Endodermal cell (in vitro differentiated cells): ENCODE measurements at regions not wholly inside any gene's neighbourhood (a gene's known extent, or its start where the extent isn't known, plus 50 kb on each side); places are given as distances from the start of the nearest gene placed in this dataset.
"Not testable (repeated sequence)": the region's sequence is repeated elsewhere in the genome, so short reads cannot be mapped to it uniquely, and the experiment has no call there.

Experiments used
- DNase-seq: peaks from one replicate; pipeline ENCODE4 v3.0.0-alpha.2; 2017
- H3K27ac ChIP-seq: 2 replicates; pipeline ENCODE4 v1.5.1; 2013; ENCODE audit warnings: mild to moderate bottlenecking, low read depth, low read length, moderate library complexity
- H3K27me3 ChIP-seq: 2 replicates; pipeline ENCODE4 v1.6.1; 2013; ENCODE audit warnings: mild to moderate bottlenecking, low read length, moderate library complexity; ENCODE audit not compliant: insufficient read depth, control insufficient read depth, poor library complexity, severe bottlenecking
- H3K36me3 ChIP-seq: 2 replicates; pipeline ENCODE4 v1.7.0; 2013; ENCODE audit warnings: mild to moderate bottlenecking, low read length, moderate library complexity; ENCODE audit not compliant: control insufficient read depth, insufficient read depth
- H3K4me1 ChIP-seq: one replicate; pipeline ENCODE4 v1.7.0; 2013; ENCODE audit warnings: low read length; ENCODE audit not compliant: control insufficient read depth, insufficient read depth
- H3K4me3 ChIP-seq: 2 replicates; pipeline ENCODE4 v1.5.1; 2013; ENCODE audit warnings: mild to moderate bottlenecking, low read length, moderate library complexity
- H3K9ac ChIP-seq: 2 replicates; pipeline ENCODE4 v1.6.1; 2013; ENCODE audit warnings: mild to moderate bottlenecking, low read length, moderate library complexity; ENCODE audit not compliant: poor library complexity, severe bottlenecking; ENCODE audit errors: extremely low read depth
- H3K9me3 ChIP-seq: 2 replicates; pipeline ENCODE4 v1.6.1; 2013; ENCODE audit warnings: mild to moderate bottlenecking, low read length, moderate library complexity; ENCODE audit not compliant: control insufficient read depth
- H3K27ac Mint-ChIP-seq: 2 replicates; pipeline ENCODE4 v1.8.0; 2020; ENCODE audit warnings: mixed read lengths
- H3K27me3 Mint-ChIP-seq: 2 replicates; pipeline ENCODE4 v1.8.0; 2021; ENCODE audit warnings: mild to moderate bottlenecking, mixed read lengths; ENCODE audit not compliant: insufficient read depth
- H3K36me3 Mint-ChIP-seq: 2 replicates; pipeline ENCODE4 v1.8.0; 2020; ENCODE audit warnings: low read depth, mixed read lengths
- H3K4me1 Mint-ChIP-seq: 2 replicates; pipeline ENCODE4 v1.8.0; 2020; ENCODE audit warnings: mixed read lengths
- H3K4me3 Mint-ChIP-seq: 2 replicates; pipeline ENCODE4 v1.8.0; 2020; ENCODE audit warnings: mild to moderate bottlenecking, moderate library complexity, mixed read lengths
- H3K9me3 Mint-ChIP-seq: 2 replicates; pipeline ENCODE4 v1.8.0; 2020; ENCODE audit warnings: mild to moderate bottlenecking, mixed read lengths
- WGBS, 2 experiments: methylation state at CpG; one replicate each; pipeline versions ENCODE4 v1.1.5 to v1.1.7; 2013; ENCODE audit warnings: missing lambda C conversion rate in 2 of 2, mixed read lengths in 1 of 2; ENCODE audit not compliant: insufficient coverage in 1 of 2, insufficient read length in 1 of 2; 5-methylcytosine and 5-hydroxymethylcytosine counted together
- TF ChIP-seq, protein P1 (sequence below): fragments of 200-600 bp; sonication (generic); conservative IDR thresholded peaks from 2 replicates; pipeline ENCODE4 v1.5.0; 2021; ENCODE audit warnings: antibody characterized with exemption, mild to moderate bottlenecking

DNA sequence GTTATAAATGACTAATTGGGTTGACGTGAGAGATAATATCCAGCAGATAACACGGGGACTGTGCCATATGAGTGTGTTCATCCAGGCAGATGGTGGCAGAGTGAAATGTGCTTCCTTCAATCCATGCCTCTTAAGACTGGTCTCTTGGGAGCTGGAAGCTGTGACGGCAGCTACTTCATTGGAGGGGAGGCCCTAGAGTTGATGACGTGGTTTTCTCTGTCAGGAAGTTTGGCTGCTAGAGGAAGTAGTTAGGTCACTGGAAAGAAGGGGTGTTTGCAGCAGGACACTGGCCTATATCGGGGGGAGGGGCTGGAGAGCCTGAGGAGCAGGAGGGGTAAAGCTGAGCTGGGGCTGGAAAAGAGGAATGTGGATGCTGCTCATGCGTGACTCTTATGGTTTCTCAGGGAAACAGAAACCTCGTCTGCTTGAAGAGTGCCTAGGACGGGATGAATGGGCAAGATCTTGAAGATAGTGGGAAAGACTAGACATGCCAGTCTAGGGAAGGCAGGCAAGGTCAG, 3051.6 kb downstream of the RPIA start:
- not testable (repeated sequence) for H3K36me3 Mint-ChIP-seq, H3K9ac ChIP-seq, DNase-seq, H3K4me3 Mint-ChIP-seq, H3K27ac Mint-ChIP-seq, H3K36me3 ChIP-seq, H3K4me1 Mint-ChIP-seq, H3K27me3 ChIP-seq, H3K27ac ChIP-seq, H3K4me1 ChIP-seq, H3K9me3 ChIP-seq, H3K4me3 ChIP-seq
- Mint-ChIP-seq H3K9me3 (peaks cover 33% of the 10 kb centered on the region), H3K27me3 (peaks cover 16% of the 10 kb centered on the region)
- 85 to 90% methylated on average over 4 to 8 of the region's 8 CpGs for WGBS, 2 experiments

DNA sequence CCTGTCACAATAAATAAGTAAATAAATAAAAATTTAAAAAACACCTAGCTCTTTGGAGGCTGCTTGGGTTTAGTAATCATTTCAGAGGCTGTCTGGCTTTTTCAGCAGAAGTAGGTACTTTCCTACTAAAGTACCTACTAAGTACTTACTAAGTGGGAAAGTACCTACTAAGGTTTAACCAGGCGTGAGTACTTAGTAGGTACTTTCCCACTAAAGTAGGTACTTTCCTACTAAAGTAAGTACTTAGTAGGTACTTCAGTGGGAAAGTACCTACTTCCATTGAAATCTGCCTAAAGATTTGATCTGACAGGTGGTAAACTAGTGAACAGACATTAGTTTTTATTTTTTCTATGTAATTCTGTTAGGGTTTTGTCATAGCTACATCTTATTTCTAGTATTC, 3052.4 kb downstream of the RPIA start:
- H3K4me1 ChIP-seq, H3K27ac Mint-ChIP-seq, H3K4me3 Mint-ChIP-seq, DNase-seq, H3K36me3 Mint-ChIP-seq, H3K27me3 ChIP-seq, H3K4me1 Mint-ChIP-seq, H3K27ac ChIP-seq, H3K9me3 ChIP-seq, H3K36me3 ChIP-seq, H3K9ac ChIP-seq, H3K4me3 ChIP-seq: not testable (repeated sequence)
- peaks cover 22% of the 10 kb centered on the region for H3K27me3 Mint-ChIP-seq
- WGBS, 2 experiments, result no CpG with 5 or more reads among the region's 1 CpG
- peaks cover 35% of the 10 kb centered on the region for H3K9me3 Mint-ChIP-seq

DNA sequence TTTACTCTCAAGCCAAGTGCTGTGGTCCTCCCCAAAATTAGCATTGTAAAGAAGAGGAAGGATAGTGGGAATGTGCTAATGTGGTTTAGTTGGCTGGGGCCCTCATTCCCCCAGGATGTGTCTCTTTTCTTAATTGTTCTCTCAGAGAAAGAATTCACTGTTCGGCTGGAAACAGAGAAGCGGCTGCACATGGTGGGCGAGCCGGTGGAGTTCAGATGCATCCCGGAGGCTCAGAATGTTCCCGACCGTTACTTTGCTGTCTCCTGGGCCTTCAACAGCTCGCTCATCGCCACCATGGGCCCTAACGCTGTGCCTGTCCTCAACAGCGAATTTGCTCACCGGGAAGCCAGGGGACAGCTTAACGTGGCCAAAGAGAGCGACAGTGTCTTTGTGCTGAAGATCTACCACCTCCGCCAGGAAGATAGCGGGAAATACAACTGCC, 3053.2 kb downstream of the RPIA start:
- not testable (repeated sequence) for H3K36me3 Mint-ChIP-seq, H3K36me3 ChIP-seq, H3K9me3 ChIP-seq, H3K4me3 ChIP-seq, H3K27me3 ChIP-seq, H3K27ac ChIP-seq, DNase-seq, H3K27ac Mint-ChIP-seq, H3K9ac ChIP-seq, H3K4me1 Mint-ChIP-seq, H3K4me1 ChIP-seq
- 19 to 33% methylated on average over 1 to 11 of the region's 16 CpGs for WGBS, 2 experiments
- peak overlapping the region; percentile 41 for H3K4me3 Mint-ChIP-seq
- H3K9me3 Mint-ChIP-seq, result peaks cover 41% of the 10 kb centered on the region
- peaks cover 28% of the 10 kb centered on the region for H3K27me3 Mint-ChIP-seq

DNA sequence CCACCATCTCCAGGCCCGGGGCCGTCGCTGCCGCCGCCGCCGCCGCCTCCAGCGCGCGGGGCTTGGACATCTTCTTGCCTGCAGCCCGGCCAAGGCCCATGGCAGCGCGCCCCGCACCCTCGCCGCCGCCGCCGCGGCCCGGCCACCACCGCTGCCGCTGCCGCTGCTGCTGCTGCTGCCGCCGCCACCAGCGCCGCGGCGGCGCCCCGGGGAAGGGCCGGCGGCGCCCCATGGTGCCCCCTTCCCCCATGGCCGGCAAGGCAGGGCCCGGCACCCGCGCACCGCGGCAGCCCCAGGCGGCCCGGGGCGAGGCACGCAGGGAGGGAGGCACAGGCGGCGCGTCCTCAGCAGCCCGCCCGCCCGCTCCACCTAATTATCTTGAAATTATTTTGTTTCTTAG, 3057.4 kb downstream of the RPIA start:
- H3K9me3 Mint-ChIP-seq, result peaks cover 24% of the 10 kb centered on the region
- Histone ChIP-seq H3K27me3 (peaks cover 5% of the 10 kb centered on the region), H3K27ac (no peak overlapping the region), H3K36me3 (no peaks in the 10 kb centered on the region), H3K9ac (no peak overlapping the region), H3K4me1 (no peaks in the 10 kb centered on the region), H3K4me3 (no peak overlapping the region), H3K9me3 (no peaks in the 10 kb centered on the region)
- no peak for DNase-seq
- H3K4me3 Mint-ChIP-seq, result no peak overlapping the region
- H3K36me3 Mint-ChIP-seq, result no peaks in the 10 kb centered on the region
- H3K4me1 Mint-ChIP-seq, result no peaks in the 10 kb centered on the region
- no peak overlapping the region for H3K27ac Mint-ChIP-seq
- H3K27me3 Mint-ChIP-seq, result peaks cover 20% of the 10 kb centered on the region
- 48% methylated on average over 42 of the region's 52 CpGs; no CpG with 5 or more reads in 1 of the 2 experiments for WGBS, 2 experiments
- TF ChIP-seq, protein P1, sequence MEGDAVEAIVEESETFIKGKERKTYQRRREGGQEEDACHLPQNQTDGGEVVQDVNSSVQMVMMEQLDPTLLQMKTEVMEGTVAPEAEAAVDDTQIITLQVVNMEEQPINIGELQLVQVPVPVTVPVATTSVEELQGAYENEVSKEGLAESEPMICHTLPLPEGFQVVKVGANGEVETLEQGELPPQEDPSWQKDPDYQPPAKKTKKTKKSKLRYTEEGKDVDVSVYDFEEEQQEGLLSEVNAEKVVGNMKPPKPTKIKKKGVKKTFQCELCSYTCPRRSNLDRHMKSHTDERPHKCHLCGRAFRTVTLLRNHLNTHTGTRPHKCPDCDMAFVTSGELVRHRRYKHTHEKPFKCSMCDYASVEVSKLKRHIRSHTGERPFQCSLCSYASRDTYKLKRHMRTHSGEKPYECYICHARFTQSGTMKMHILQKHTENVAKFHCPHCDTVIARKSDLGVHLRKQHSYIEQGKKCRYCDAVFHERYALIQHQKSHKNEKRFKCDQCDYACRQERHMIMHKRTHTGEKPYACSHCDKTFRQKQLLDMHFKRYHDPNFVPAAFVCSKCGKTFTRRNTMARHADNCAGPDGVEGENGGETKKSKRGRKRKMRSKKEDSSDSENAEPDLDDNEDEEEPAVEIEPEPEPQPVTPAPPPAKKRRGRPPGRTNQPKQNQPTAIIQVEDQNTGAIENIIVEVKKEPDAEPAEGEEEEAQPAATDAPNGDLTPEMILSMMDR, result no peak

DNA sequence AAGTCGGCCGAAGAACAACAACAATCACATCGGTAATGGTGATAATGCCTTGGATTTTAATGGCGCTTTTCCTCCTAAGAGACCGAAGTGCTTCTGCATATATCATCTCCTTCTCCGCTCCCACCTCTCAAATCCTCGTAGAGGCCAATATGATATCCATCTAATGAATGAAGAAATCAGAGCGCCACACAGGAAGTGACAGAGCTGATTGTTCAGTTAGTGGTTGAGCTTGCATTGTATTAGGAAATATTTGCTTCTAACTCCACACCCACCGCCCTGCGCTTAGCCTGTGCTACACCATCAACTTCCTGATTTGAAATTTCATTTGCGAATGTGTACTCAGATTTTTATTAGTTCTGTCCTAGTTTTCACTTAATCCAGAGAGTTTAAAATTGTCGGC, 3058.2 kb downstream of the RPIA start:
- not testable (repeated sequence) for H3K36me3 ChIP-seq

More for the DNA sequence above, 3058.2 kb downstream of the RPIA start:
- not testable (repeated sequence) for H3K9ac ChIP-seq, DNase-seq, H3K36me3 Mint-ChIP-seq, H3K27ac Mint-ChIP-seq, H3K9me3 ChIP-seq, H3K4me1 Mint-ChIP-seq, H3K4me1 ChIP-seq, H3K27ac ChIP-seq, H3K4me3 Mint-ChIP-seq, H3K27me3 ChIP-seq, H3K4me3 ChIP-seq
- 90% methylated on average over 4 of the region's 12 CpGs; no CpG with 5 or more reads in 1 of the 2 experiments for WGBS, 2 experiments
- peaks cover 16% of the 10 kb centered on the region for H3K27me3 Mint-ChIP-seq
- H3K9me3 Mint-ChIP-seq, result peaks cover 18% of the 10 kb centered on the region
